ENCODE measurements at regions not wholly inside any gene's neighbourhood (a gene's known extent, or its start where the extent isn't known, plus 50 kb on each side); places are given as distances from the start of the nearest gene placed in this dataset.

DNA sequence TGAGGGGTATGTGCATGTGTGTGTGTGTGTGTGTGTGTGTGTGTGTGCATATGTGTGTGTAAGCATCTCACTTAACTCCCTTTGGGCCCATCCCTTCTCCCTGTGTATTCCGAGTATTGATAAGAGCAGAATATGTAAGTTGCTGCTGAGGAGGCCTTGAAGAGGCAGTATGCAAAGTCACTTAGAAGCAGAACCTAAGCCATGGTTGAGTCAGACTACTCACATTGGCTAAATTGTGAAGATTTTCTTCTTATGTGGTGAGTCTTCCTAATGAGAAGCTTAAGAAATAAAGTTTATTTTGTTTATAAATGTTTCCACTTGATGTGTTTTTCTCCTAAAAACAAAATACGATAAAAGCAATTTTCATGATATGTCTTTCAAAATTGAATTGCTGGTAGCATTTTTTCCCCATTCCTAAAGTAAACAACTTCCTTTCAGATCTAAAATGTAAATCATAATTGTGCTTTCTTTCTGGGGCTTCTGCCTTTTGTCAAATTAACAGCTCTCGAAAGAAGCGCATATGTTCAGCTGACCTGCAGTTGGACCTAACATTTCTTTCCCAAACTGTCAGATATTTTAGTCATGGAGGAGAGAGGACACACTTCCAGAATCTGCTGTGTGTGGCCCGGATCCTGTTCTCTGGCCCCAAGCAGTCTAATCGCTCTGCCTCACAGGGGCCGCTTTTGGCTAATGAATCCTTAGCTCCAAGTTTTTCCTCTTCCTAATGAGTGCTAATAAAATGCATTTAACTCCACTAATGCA is 284.0 kb downstream of the DUSP10 start:
- Histone ChIP-seq H3K4me3 (ENCODE audit: low read length) (no peak overlapping the region), H3K27ac (ENCODE audit: low read depth, low read length) (peak overlapping the region; percentile 65)

DNA sequence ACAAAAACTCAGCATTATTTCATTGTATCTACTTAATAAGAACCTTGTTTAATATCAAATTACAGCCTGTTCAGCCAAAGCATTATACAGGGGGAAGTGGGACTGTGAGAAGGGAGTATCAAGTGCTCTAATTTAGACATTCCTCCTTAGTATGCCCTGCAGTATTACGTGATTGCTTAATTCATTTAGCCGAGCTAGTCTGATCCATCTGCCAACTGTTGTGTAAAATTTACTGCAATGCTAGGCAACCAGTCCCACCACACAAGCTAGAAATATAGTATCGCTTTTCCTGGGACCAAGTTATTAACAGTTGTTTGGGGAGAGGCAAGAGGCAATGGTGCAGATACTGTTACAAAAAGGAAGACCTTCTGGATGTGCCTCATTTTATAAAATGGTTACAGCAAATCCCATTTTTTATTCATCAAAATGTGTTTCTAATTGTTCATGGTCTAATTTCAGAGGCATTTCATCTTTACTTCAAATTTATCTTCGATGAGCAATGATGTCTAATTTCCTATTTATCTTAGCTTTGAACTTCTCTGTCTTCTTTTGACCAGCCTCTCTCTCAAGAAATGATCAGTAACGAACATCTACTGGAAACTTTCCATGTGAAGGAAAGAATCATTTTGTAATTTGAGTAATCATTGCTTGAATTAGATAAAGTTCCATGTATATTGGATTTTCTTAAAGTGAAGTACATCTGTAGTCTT is 283.3 kb downstream of the DUSP10 start:
- peak overlapping the region; percentile 65 for H3K27ac ChIP-seq (ENCODE audit: low read depth, low read length)
- no peak overlapping the region for H3K9ac ChIP-seq (ENCODE audit: low read length)
- no peaks in the 10 kb centered on the region for H3K27me3 ChIP-seq (ENCODE audit: control insufficient read depth, insufficient read depth, low read length)

More for the DNA sequence above, 284.0 kb downstream of the DUSP10 start:
- Histone ChIP-seq H3K27me3 (ENCODE audit: control insufficient read depth, insufficient read depth, low read length) (no peaks in the 10 kb centered on the region), H3K36me3 (ENCODE audit: control insufficient read depth, insufficient read depth, low read length) (no peaks in the 10 kb centered on the region), H3K4me1 (ENCODE audit: control insufficient read depth, insufficient read depth, low read length) (peaks cover 22% of the 10 kb centered on the region), H3K9ac (ENCODE audit: low read length) (no peak overlapping the region)

DNA sequence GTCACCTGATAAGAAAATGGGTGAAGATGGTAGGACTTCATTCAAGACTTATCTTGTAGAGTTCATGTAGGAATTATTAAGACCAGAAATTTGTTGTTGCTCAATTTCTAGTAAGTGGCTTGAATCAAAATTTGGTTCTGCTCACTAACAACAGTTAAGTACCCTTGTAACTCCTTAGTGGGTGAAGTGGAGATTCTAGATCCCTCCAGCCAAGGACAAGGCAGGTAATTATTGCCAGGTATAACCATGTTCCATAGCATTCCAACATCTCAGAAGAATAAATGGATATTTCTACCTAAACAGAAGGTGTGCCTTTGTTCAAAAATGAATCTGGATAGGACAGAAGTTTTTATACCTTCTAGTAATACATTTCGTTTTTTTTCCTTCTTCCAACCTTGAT is 282.3 kb downstream of the DUSP10 start:
- Histone ChIP-seq H3K36me3 (ENCODE audit: control insufficient read depth, insufficient read depth, low read length) (no peaks in the 10 kb centered on the region), H3K4me1 (ENCODE audit: control insufficient read depth, insufficient read depth, low read length) (peaks cover 22% of the 10 kb centered on the region), H3K9ac (ENCODE audit: low read length) (no peak overlapping the region), H3K4me3 (ENCODE audit: low read length) (no peak overlapping the region), H3K27me3 (ENCODE audit: control insufficient read depth, insufficient read depth, low read length) (no peaks in the 10 kb centered on the region), H3K27ac (ENCODE audit: low read depth, low read length) (no peak overlapping the region)

More for the DNA sequence above, 283.3 kb downstream of the DUSP10 start:
- Histone ChIP-seq H3K4me1 (ENCODE audit: control insufficient read depth, insufficient read depth, low read length) (peaks cover 22% of the 10 kb centered on the region), H3K4me3 (ENCODE audit: low read length) (no peak overlapping the region), H3K36me3 (ENCODE audit: control insufficient read depth, insufficient read depth, low read length) (no peaks in the 10 kb centered on the region)

DNA sequence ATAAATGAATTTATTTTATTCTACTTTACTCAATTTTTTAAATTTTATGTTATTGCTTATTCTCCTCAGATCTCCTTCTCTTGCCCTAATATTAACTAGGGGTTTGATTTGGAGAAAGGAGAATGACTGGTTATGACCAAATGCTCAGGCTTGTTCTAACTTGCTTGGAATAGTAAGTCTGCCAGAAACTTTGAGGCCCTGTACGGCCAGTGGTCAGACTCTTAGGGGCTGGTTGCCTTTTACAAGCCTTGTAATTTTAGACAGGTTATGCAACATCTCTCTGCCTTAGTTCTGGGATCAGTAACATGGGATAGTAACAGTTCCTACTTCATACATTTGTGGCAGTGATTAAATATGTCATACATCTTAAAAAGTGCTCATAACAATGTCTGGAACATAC is 279.5 kb downstream of the DUSP10 start:
- Histone ChIP-seq H3K27ac (ENCODE audit: low read depth, low read length) (no peak overlapping the region), H3K9ac (ENCODE audit: low read length) (no peak overlapping the region), H3K27me3 (ENCODE audit: control insufficient read depth, insufficient read depth, low read length) (no peaks in the 10 kb centered on the region), H3K4me3 (ENCODE audit: low read length) (no peak overlapping the region), H3K36me3 (ENCODE audit: control insufficient read depth, insufficient read depth, low read length) (no peaks in the 10 kb centered on the region), H3K4me1 (ENCODE audit: control insufficient read depth, insufficient read depth, low read length) (peaks cover 17% of the 10 kb centered on the region)

DNA sequence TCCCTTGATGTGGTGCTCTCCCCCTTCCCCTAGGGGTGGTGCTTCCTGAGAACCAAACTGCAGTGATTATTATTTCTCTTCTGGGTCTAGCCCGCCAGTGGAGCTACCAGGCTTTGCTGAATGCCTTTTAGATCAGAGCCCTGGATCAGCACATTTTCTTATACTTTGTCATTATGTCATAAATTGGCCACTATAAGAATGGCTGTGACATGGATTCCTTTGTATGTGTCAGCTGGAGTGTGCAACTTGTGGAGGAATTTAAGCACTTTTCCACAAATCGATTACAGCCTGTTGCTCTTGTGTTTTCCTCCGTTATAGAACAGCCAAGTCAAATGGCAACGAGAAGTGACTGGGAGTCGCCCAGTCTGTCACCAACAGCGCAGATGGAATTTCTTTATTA is 273.3 kb downstream of the DUSP10 start:
- no peaks in the 10 kb centered on the region for H3K36me3 ChIP-seq (ENCODE audit: control insufficient read depth, insufficient read depth, low read length)

DNA sequence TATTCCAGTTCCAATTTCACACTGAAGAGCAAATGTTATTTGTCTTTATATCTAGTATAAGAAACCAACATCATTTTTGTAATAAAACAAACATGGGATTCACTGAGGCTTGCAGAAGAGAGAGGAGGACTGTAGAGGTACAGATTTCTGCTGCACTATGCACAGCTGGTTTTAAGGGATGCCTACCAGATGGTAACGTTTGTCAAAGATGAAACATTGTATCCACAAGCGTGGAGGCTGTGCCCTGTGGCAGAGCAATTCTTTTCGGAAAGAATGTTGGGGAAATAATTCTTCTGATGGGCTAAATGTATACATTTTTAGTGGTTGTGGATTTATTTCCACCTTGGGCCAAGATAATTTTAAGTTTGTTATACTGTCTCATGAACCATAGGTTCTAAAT is 272.4 kb downstream of the DUSP10 start:
- Histone ChIP-seq H3K36me3 (ENCODE audit: control insufficient read depth, insufficient read depth, low read length) (no peaks in the 10 kb centered on the region), H3K4me3 (ENCODE audit: low read length) (no peak overlapping the region), H3K9ac (ENCODE audit: low read length) (no peak overlapping the region), H3K27me3 (ENCODE audit: control insufficient read depth, insufficient read depth, low read length) (no peaks in the 10 kb centered on the region), H3K27ac (ENCODE audit: low read depth, low read length) (no peak overlapping the region), H3K4me1 (ENCODE audit: control insufficient read depth, insufficient read depth, low read length) (no peaks in the 10 kb centered on the region)

More for the DNA sequence above, 273.3 kb downstream of the DUSP10 start:
- Histone ChIP-seq H3K4me1 (ENCODE audit: control insufficient read depth, insufficient read depth, low read length) (no peaks in the 10 kb centered on the region), H3K27me3 (ENCODE audit: control insufficient read depth, insufficient read depth, low read length) (no peaks in the 10 kb centered on the region), H3K27ac (ENCODE audit: low read depth, low read length) (no peak overlapping the region), H3K9ac (ENCODE audit: low read length) (no peak overlapping the region), H3K4me3 (ENCODE audit: low read length) (no peak overlapping the region)

DNA sequence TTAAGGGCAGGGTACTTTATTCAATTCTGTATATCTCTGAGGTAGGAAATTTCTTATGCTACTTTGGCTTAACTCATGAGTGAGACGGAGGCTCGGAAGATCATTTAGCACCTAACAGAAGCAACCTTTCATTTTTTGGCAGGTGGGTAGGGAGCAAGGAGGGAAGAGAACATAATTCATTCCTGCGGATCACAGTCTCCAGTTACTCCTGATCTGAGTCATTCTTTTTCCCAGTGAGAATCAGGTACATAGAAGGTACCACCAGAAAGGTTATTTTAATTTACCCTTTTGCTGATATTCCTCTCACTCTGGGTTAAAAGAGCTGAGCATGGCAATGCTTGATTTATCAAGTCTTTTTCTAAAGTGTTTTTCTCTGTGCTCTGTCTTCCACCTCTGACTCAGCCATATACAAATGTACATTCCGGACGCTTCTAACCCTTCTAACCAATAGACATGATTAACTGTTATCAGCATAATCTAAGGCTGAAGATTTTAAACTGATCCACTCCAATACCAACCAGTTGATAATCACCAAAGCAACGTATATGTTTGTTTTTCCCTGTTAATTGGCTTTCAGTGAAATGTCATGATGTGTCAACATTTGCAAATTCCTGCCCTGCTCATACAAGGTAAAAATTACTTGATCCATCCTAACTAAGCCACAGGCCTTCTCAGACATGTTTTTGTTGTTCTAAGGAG is 271.7 kb downstream of the DUSP10 start:
- H3K27ac ChIP-seq (ENCODE audit: low read depth, low read length): no peak overlapping the region
- H3K36me3 ChIP-seq (ENCODE audit: control insufficient read depth, insufficient read depth, low read length): no peaks in the 10 kb centered on the region
- H3K4me3 ChIP-seq (ENCODE audit: low read length): no peak overlapping the region
- H3K9ac ChIP-seq (ENCODE audit: low read length): no peak overlapping the region
- no peaks in the 10 kb centered on the region for H3K4me1 ChIP-seq (ENCODE audit: control insufficient read depth, insufficient read depth, low read length)
- H3K27me3 ChIP-seq (ENCODE audit: control insufficient read depth, insufficient read depth, low read length): no peaks in the 10 kb centered on the region

DNA sequence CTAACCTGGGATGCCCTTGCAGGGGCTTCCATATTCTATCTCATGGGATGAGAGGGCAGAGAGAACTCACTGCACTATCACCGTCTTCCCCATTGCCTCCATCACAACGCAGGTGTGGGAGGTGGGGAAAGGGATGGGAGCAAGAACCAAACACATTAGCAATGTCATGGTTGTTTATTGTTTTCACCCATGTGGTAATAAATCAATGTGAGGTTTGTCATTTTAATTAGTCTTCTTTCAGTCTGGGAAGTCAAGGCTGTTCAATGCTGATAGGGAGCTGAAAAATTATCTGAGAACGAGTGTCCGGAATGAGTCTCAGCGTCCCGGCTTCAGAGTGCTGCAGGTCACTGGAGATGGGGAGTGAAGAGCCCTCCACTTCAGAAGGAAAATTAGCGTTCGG is 268.5 kb downstream of the DUSP10 start:
- H3K4me1 ChIP-seq (ENCODE audit: control insufficient read depth, insufficient read depth, low read length): peaks cover 4% of the 10 kb centered on the region
- no peaks in the 10 kb centered on the region for H3K27me3 ChIP-seq (ENCODE audit: control insufficient read depth, insufficient read depth, low read length)
- no peaks in the 10 kb centered on the region for H3K36me3 ChIP-seq (ENCODE audit: control insufficient read depth, insufficient read depth, low read length)
- no peak overlapping the region for H3K4me3 ChIP-seq (ENCODE audit: low read length)
- no peak overlapping the region for H3K27ac ChIP-seq (ENCODE audit: low read depth, low read length)
- no peak overlapping the region for H3K9ac ChIP-seq (ENCODE audit: low read length)

DNA sequence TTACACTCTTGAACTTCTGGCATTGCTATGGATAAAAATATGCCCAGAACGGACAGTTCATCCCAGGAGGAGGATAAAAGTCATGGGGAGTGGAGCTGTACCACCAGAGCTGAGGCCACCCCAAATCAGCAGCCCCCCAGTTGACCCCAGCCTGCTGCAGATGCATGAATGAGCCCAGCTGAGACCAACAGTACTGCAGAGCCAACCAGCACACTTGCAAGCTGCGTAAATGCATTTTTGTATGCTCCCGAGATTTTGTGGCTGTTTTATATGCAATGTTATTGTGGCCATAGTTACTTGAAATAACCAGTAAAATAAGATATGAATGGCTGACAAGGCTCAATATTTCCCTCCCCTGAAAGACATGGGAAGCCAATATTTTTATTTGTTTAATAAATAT is 264.6 kb downstream of the DUSP10 start:
- Histone ChIP-seq H3K4me1 (ENCODE audit: control insufficient read depth, insufficient read depth, low read length) (peaks cover 4% of the 10 kb centered on the region), H3K9ac (ENCODE audit: low read length) (no peak overlapping the region), H3K27me3 (ENCODE audit: control insufficient read depth, insufficient read depth, low read length) (no peaks in the 10 kb centered on the region), H3K36me3 (ENCODE audit: control insufficient read depth, insufficient read depth, low read length) (no peaks in the 10 kb centered on the region), H3K27ac (ENCODE audit: low read depth, low read length) (no peak overlapping the region), H3K4me3 (ENCODE audit: low read length) (no peak overlapping the region)

DNA sequence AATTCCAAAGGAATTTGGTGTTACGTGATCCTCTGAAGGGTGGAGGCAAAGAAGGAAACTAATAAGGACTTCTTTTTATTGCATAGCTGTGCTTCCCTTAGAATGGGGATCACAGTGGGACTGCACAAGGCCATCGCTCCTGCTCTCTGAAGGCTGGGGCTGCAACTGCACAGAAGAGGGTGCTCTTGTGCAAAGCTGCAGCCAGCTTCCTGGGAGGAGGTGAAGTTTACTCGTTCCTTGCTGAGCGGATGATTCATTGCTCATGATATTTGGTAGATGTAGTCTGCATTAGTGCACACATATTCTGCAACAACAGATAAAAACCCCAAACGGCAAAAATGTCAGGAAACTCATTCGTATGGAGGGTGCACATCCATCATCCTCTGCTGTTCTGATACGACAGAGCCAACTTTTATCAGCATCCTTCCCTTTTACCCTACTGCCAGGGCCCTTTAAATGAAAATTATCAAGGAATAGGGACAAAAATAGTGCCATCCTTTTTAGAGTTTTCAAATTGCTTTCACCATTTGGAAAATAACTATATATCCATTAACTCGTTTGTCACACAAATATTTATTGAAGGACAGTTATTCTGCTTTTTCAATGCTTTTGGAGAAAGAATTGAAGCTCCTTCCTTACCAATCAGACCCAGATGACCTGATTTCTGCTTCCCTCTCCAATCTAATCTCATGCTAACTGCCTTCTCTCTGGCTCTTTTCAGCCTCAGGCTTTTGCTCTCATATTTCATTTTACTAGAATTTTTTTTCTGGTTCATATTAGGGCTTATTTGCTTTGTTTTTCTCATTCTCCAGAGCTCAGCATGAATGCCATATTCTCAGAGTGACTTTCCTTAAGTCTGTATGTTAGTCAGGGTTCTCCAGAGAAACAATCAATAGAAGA is 263.6 kb downstream of the DUSP10 start:
- Histone ChIP-seq H3K4me3 (ENCODE audit: low read length) (no peak overlapping the region), H3K4me1 (ENCODE audit: control insufficient read depth, insufficient read depth, low read length) (peaks cover 4% of the 10 kb centered on the region), H3K9ac (ENCODE audit: low read length) (no peak overlapping the region), H3K27ac (ENCODE audit: low read depth, low read length) (no peak overlapping the region), H3K36me3 (ENCODE audit: control insufficient read depth, insufficient read depth, low read length) (no peaks in the 10 kb centered on the region), H3K27me3 (ENCODE audit: control insufficient read depth, insufficient read depth, low read length) (no peaks in the 10 kb centered on the region)

DNA sequence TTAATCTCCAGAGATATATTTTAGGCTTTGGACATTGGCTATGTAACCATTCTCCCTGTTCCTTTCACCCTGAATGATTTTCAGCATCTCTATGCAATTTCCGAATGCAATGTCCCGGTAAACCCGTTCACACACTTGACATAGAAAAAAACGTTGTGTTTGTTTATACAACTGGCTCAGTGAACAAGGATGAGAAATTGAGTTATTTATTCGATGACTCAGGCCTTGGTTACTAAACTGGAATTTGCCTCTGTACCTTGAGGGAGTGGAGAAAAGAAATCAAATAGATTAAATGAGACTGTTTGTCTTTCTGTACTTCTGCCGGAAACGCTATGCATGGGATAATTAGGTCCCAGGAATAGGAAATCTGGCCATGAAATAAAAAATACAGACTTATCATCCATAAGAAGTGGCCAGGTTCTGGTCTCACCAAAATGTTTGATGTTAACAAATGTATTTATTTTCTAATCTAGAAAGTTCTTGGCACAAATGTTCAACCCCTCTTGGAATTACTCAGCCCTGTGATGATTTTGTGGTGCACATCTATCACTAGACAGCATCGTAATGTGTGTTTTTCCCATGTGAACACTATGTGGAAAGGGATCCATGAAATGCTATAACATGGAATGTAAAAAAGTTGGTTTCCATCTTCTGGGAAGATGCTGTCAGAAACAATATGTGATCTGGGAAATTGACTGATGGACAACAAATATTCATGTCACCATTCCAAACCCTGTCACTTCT is 253.9 kb downstream of the DUSP10 start:
- H3K27ac ChIP-seq (ENCODE audit: low read depth, low read length): no peak overlapping the region
- H3K36me3 ChIP-seq (ENCODE audit: control insufficient read depth, insufficient read depth, low read length): no peaks in the 10 kb centered on the region
- H3K9ac ChIP-seq (ENCODE audit: low read length): no peak overlapping the region
- H3K4me1 ChIP-seq (ENCODE audit: control insufficient read depth, insufficient read depth, low read length): no peaks in the 10 kb centered on the region
- H3K4me3 ChIP-seq (ENCODE audit: low read length): no peak overlapping the region
- H3K27me3 ChIP-seq (ENCODE audit: control insufficient read depth, insufficient read depth, low read length): peaks cover 3% of the 10 kb centered on the region

Data from rectal smooth muscle tissue (tissue), 1 donor.